HG02884 (cell line): ENCODE measurements at regions not wholly inside any gene's neighbourhood (a gene's known extent, or its start where the extent isn't known, plus 50 kb on each side); places are given as distances from the start of the nearest gene placed in this dataset.

Experiments used
- ATAC-seq: cut with Tn5 transposase; IDR thresholded peaks from one replicate; pipeline ENCODE4 v1.9.1; 2021; ENCODE audit warnings: mild to moderate bottlenecking, moderate library complexity; ENCODE audit not compliant: unreplicated experiment

GRCh38 chr6:6834356-6835222 lies 246.1 kb downstream of the LY86 start:
- no peak for ATAC-seq

- no peak for ATAC-seq
Observed at GRCh38 chr6:6835223-6835503, 246.6 kb downstream of the LY86 start.

GRCh38 chr6:6836609-6837406 lies 248.3 kb downstream of the LY86 start:
- no peak for ATAC-seq

GRCh38 chr6:6837541-6838080 lies 249.1 kb downstream of the LY86 start:
- no peak for ATAC-seq

- peak; percentile 92 for ATAC-seq
Observed at GRCh38 chr6:6840831-6841291, 252.3 kb downstream of the LY86 start.

DNA sequence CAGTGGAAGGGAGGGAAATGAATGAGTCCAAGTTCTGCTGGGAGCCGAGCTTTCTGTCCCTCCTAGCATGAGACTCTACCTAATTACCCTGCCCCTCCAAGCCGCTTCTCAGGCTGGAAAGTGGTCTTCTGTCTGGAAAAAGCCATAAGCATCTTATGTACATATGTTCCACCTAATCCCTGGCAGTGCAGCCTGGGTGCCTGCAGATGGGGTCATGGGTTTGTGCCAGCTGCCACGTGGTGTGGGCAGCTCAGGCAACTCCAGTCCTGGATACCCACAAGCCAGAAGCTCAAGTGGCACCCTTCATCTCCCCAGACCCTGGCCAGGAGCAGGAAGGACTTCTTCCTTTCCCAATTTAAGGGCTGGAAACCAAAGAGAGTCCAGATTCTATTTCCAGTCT lies 253.1 kb downstream of the LY86 start:
- no peak for ATAC-seq

GRCh38 chr6:6842291-6842690 lies 253.8 kb downstream of the LY86 start:
- no peak for ATAC-seq

DNA sequence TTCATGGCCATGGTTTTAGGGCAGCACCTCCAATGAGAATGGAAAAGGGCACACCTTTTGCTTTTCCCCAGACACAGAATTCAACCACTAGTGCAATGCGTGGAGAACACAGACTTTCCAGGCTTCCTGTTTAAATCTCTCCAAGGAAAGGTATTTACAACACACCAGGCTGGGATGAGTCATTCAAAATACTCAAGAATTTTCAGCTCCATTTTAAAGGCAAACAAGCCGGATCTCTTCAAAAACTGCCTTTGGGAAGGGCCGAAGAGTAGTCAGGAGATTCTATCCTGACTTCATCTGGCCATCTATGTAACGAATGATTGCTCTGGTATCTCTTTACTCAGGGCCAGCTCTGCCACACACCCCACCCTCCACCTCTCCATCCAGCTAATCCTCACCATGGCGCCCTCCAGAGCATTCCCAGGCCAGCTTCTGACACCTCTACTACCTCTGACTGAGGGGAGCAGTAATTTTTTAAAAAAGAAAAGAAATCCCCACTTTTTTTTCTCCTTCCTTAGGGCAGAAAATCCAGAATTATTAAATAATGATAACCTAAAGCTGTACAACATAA lies 254.6 kb downstream of the LY86 start:
- no peak for ATAC-seq

DNA sequence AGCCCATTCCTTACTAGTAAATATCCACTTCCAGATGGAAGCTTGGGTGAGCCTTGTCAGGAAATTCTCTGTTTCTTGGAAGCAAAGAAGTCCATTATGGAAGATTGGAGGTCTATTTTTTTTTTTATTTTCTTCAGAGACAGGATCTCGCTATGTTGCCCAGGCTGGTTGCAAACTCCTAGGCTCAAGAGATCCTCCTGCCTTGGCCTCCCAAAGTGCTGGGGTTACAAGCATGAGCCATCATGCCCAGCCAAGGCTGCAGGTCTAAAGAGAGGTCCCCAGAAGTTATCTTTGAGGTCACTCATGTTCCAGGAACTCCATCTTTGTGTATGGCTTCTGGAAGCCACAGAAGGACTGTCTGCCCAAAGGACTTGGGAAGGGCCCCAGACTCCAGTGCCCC lies 255.3 kb downstream of the LY86 start:
- no peak for ATAC-seq

DNA sequence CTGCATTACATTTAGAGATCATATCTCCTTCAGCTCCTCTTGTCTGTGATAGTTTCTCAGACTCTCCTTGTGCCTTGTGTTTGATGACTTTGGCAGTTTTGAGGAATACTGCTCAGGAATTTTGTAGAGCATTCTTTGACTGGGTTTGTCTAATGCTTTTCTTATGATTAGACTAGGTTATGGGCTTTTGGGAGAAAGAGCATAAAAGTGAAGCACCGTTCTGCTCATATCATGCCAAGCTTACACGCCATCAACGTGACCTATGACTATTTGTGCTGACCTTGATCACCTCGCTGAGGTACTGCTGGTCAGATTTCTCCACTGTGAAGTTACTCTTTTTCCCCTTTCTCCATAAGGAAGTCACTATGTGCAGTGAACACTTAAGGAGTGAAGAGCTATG lies 256.0 kb downstream of the LY86 start:
- ATAC-seq = no peak

GRCh38 chr6:6845603-6846002 lies 257.1 kb downstream of the LY86 start:
- no peak for ATAC-seq

DNA sequence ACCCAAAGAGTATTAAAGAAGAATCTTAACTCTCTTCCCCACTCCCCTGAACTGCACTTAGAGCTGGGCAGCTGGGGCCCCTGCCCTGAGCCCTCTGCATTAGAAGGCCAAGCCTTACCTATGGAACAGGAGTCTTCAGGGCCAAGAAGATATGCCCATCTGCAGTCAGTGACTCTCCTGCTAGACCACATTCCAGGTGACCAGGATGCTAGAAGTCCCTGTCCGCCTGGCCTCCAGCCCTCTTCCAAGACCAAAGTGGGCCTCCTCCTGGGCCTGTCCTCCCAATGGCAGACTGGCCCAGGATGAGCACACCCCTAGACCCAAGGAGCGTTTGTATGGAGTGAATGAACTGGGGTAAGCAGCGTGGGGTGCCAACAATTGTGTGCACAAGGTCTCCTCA lies 259.1 kb downstream of the LY86 start:
- no peak for ATAC-seq

- ATAC-seq = no peak
Observed at GRCh38 chr6:6851059-6851948, 256.5 kb upstream of the RREB1 start.

GRCh38 chr6:6851949-6852261 lies 255.9 kb upstream of the RREB1 start:
- no peak for ATAC-seq

GRCh38 chr6:6856538-6857523 lies 250.9 kb upstream of the RREB1 start:
- peak; percentile 76 for ATAC-seq

GRCh38 chr6:6857528-6857927 lies 250.2 kb upstream of the RREB1 start:
- no peak for ATAC-seq

- ATAC-seq = no peak
Observed at GRCh38 chr6:6858533-6858982, 249.2 kb upstream of the RREB1 start.

DNA sequence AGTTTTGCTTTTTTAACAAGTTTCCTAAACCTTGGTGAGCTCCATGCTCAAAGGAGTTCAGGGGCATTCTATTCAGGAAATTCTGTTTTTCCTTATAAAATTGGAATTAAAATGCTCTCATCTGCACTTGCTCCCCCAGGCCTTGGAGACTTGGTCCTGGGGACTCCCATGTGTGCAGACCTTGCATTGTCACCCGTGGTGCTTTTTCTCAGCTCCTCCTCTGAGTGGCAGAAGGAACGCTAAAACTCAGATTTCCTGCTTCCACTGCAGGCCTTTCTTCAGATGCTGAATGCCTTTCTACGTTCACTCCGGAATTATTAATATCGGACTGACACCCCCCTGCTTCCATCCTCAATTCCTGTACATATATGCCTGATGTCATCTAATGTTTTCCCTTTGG lies 248.7 kb upstream of the RREB1 start:
- ATAC-seq = no peak

- no peak for ATAC-seq
Observed at GRCh38 chr6:6859722-6860121, 248.0 kb upstream of the RREB1 start.

DNA sequence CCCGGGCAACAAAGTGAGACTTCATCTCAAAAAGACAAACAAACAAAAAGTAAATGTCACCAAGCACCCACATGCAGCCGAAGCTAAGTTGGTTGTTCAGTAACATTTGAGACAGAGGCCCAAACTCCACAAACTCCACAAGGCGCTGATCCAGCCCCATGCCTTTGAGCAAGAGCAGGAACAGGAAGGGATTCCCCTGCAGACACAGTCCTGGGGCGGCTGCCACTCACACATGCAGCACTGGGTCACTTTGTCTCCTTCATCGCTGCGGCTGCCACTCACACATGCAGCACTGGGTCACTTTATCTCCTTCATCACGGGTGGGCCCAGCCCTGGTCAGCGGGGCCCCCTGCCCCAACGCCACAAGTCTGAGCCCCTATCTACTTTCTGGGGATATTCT lies 246.9 kb upstream of the RREB1 start:
- no peak for ATAC-seq
